H9 (cell line): ENCODE measurements at regions not wholly inside any gene's neighbourhood (a gene's known extent, or its start where the extent isn't known, plus 50 kb on each side); places are given as distances from the start of the nearest gene placed in this dataset.
A peak's percentile ranks its signal among the peaks of the same experiment; 100 is the strongest.

Experiments
- DNase-seq: peaks from one replicate; pipeline ENCODE4 v3.0.0-alpha.2; 2017
- H2AFZ ChIP-seq: one replicate; pipeline ENCODE4 v1.6.1; 2013; ENCODE audit warnings: mild to moderate bottlenecking, low read length, control low read depth, moderate library complexity
- H2AK5ac ChIP-seq: 2 replicates; pipeline ENCODE4 v1.6.1; 2013; ENCODE audit warnings: low read length, control low read depth, mixed read lengths; ENCODE audit not compliant: insufficient read length
- H2BK120ac ChIP-seq: one replicate; pipeline ENCODE4 v1.6.1; 2013; ENCODE audit warnings: low read depth, mild to moderate bottlenecking, low read length, control low read depth, inconsistent platforms; ENCODE audit not compliant: poor library complexity, severe bottlenecking
- H2BK12ac ChIP-seq: 2 replicates; pipeline ENCODE4 v1.6.1; 2013; ENCODE audit warnings: low read length, control low read depth, mixed read lengths, low read depth; ENCODE audit not compliant: insufficient read length
- H2BK15ac ChIP-seq: 2 replicates; pipeline ENCODE4 v1.6.1; 2013; ENCODE audit warnings: low read depth, low read length, control low read depth
- H2BK20ac ChIP-seq: one replicate; pipeline ENCODE4 v1.6.1; 2013; ENCODE audit warnings: low read depth, mild to moderate bottlenecking, low read length, control low read depth, inconsistent platforms; ENCODE audit not compliant: poor library complexity, severe bottlenecking
- H2BK5ac ChIP-seq: 2 replicates; pipeline ENCODE4 v1.6.1; 2013; ENCODE audit warnings: low read length, control low read depth, mixed read lengths; ENCODE audit not compliant: insufficient read length
- H3K14ac ChIP-seq: 2 replicates; pipeline ENCODE4 v1.6.1; 2013; ENCODE audit warnings: low read length, control low read depth; ENCODE audit not compliant: insufficient read depth
- H3K18ac ChIP-seq: 2 replicates; pipeline ENCODE4 v1.6.1; 2013; ENCODE audit warnings: low read depth, mild to moderate bottlenecking, mixed read lengths, low read length, control low read depth; ENCODE audit not compliant: insufficient read length
- H3K23ac ChIP-seq: 2 replicates; pipeline ENCODE4 v1.6.1; 2013; ENCODE audit warnings: low read length, control low read depth, mixed read lengths, low read depth; ENCODE audit not compliant: insufficient read length
- H3K23me2 ChIP-seq: 2 replicates; pipeline ENCODE4 v1.6.1; 2013; ENCODE audit warnings: low read depth, mild to moderate bottlenecking, mixed read lengths, low read length, control low read depth; ENCODE audit not compliant: insufficient read length, poor library complexity, severe bottlenecking
- H3K27ac ChIP-seq: 2 replicates; pipeline ENCODE4 v1.5.1; 2013; ENCODE audit warnings: low read length, control low read depth, mixed read lengths, low read depth; ENCODE audit not compliant: insufficient read length
- H3K27me3 ChIP-seq: 2 replicates; pipeline ENCODE4 v1.6.1; 2013; ENCODE audit warnings: low read length, control low read depth, inconsistent platforms; ENCODE audit not compliant: insufficient read depth
- H3K4ac ChIP-seq: 2 replicates; pipeline ENCODE4 v1.6.1; 2013; ENCODE audit warnings: low read depth, mild to moderate bottlenecking, control low read depth, inconsistent platforms, low read length, moderate library complexity
- H3K4me1 ChIP-seq: 2 replicates; pipeline ENCODE4 v1.6.1; 2013; ENCODE audit warnings: low read length, control low read depth, inconsistent platforms; ENCODE audit not compliant: insufficient read depth
- H3K4me2 ChIP-seq: 2 replicates; pipeline ENCODE4 v1.6.1; 2013; ENCODE audit warnings: low read length, control low read depth, mixed read lengths; ENCODE audit not compliant: insufficient read length, insufficient read depth
- H3K56ac ChIP-seq: 2 replicates; pipeline ENCODE4 v1.6.1; 2013; ENCODE audit warnings: low read depth, mild to moderate bottlenecking, mixed read lengths, low read length, control low read depth; ENCODE audit not compliant: insufficient read length
- H3K79me1 ChIP-seq: 2 replicates; pipeline ENCODE4 v1.6.1; 2013; ENCODE audit warnings: low read depth, mild to moderate bottlenecking, moderate library complexity, low read length, control low read depth, inconsistent platforms; ENCODE audit not compliant: insufficient read depth, poor library complexity, severe bottlenecking
- H3K79me2 ChIP-seq: 2 replicates; pipeline ENCODE4 v1.6.1; 2013; ENCODE audit warnings: low read length, control low read depth, inconsistent platforms; ENCODE audit not compliant: insufficient read depth
- H3K9ac ChIP-seq: 2 replicates; pipeline ENCODE4 v1.6.1; 2013; ENCODE audit warnings: low read length, control low read depth, mixed read lengths; ENCODE audit not compliant: insufficient read length; ENCODE audit errors: extremely low read depth
- H3K9me3 ChIP-seq: one replicate; pipeline ENCODE4 v1.6.1; 2013; ENCODE audit warnings: low read depth, low read length, inconsistent platforms; ENCODE audit not compliant: control insufficient read depth
- H3T11ph ChIP-seq: one replicate; pipeline ENCODE4 v1.6.1; 2013; ENCODE audit warnings: mild to moderate bottlenecking, low read length, control low read depth, inconsistent platforms
- H4K20me1 ChIP-seq: one replicate; pipeline ENCODE4 v1.6.1; 2013; ENCODE audit not compliant: control insufficient read depth, insufficient read length, insufficient read depth
- H4K5ac ChIP-seq: 2 replicates; pipeline ENCODE4 v1.6.1; 2013; ENCODE audit warnings: low read depth, mild to moderate bottlenecking, mixed read lengths, low read length, control low read depth; ENCODE audit not compliant: insufficient read length
- H4K8ac ChIP-seq: replicated peaks from 2 replicates; pipeline ENCODE4 v1.6.1; 2013; ENCODE audit warnings: low read length, control low read depth, mixed read lengths, low read depth; ENCODE audit not compliant: insufficient read length
- H4K91ac ChIP-seq: 2 replicates; pipeline ENCODE4 v1.6.1; 2013; ENCODE audit warnings: low read depth, mild to moderate bottlenecking, moderate library complexity, mixed read lengths, low read length, control low read depth; ENCODE audit not compliant: insufficient read length
- H3K27ac Mint-ChIP-seq, 3 experiments: 2 replicates in 2 of 3; 3 replicates in 1 of 3; pipeline ENCODE4 v1.8.0; 2020 to 2021; ENCODE audit warnings: mixed read lengths in 3 of 3, mild to moderate bottlenecking in 1 of 3, moderate library complexity in 1 of 3
- H3K27me3 Mint-ChIP-seq: 2 replicates; pipeline ENCODE4 v1.8.0; 2021; ENCODE audit warnings: low read depth, mild to moderate bottlenecking, moderate library complexity, mixed read lengths
- H3K36me3 Mint-ChIP-seq, 3 experiments: 2 replicates in 2 of 3; 3 replicates in 1 of 3; pipeline ENCODE4 v1.8.0; 2020 to 2021; ENCODE audit warnings: low read depth in 3 of 3, mixed read lengths in 3 of 3; ENCODE audit not compliant: insufficient read depth in 1 of 3
- H3K4me1 Mint-ChIP-seq, 2 experiments: 2 replicates each; pipeline ENCODE4 v1.8.0; 2020; ENCODE audit warnings: mixed read lengths in 2 of 2
- H3K4me3 Mint-ChIP-seq, 2 experiments: 2 replicates in 1 of 2; 3 replicates in 1 of 2; pipeline ENCODE4 v1.8.0; 2020 to 2021; ENCODE audit warnings: mild to moderate bottlenecking in 2 of 2, mixed read lengths in 2 of 2, moderate library complexity in 1 of 2
- H3K9me3 Mint-ChIP-seq, 2 experiments: 2 replicates in 1 of 2; 3 replicates in 1 of 2; pipeline ENCODE4 v1.8.0; 2020; ENCODE audit warnings: mild to moderate bottlenecking in 2 of 2, mixed read lengths in 2 of 2, moderate library complexity in 1 of 2
- WGBS: extraction: QIAGEN DNeasy Blood & Tissue Kit; methylation state at CpG from one replicate; pipeline ENCODE4 v1.1.7; 2013; ENCODE audit warnings: missing lambda C conversion rate, low lambda C conversion rate, mixed read lengths; ENCODE audit not compliant: insufficient read length; ENCODE audit errors: extremely low coverage; 5-methylcytosine and 5-hydroxymethylcytosine counted together
- TF ChIP-seq, protein P1 (sequence below): fragments of 200-600 bp; sonication (generic); conservative IDR thresholded peaks from 3 replicates; pipeline ENCODE4 v1.8.0; 2021; ENCODE audit warnings: antibody characterized with exemption, mild to moderate bottlenecking

- Histone ChIP-seq H3K14ac (no peak overlapping the region), H3K79me1 (no peaks in the 10 kb centered on the region), H2BK5ac (no peak overlapping the region), H2BK12ac (no peak overlapping the region), H4K20me1 (no peaks in the 10 kb centered on the region), H3K23me2 (no peaks in the 10 kb centered on the region), H3K27ac (no peak overlapping the region), H3K18ac (no peak overlapping the region), H3K79me2 (no peaks in the 10 kb centered on the region), H2BK20ac (no peak overlapping the region), H4K8ac (no peak overlapping the region), H3K9me3 (no peaks in the 10 kb centered on the region), H3K4ac (no peak overlapping the region), H2BK120ac (no peak overlapping the region), H4K5ac (no peak overlapping the region), H2AK5ac (no peak overlapping the region), H2BK15ac (no peak overlapping the region), H3K56ac (no peak overlapping the region), H3K23ac (no peak overlapping the region), H3K4me1 (no peaks in the 10 kb centered on the region), H3T11ph (no peak overlapping the region), H2AFZ (no peak overlapping the region), H3K4me2 (no peak overlapping the region), H3K27me3 (no peaks in the 10 kb centered on the region), H4K91ac (no peak overlapping the region), H3K9ac (no peak overlapping the region)
- H3K4me3 Mint-ChIP-seq: no peak overlapping the region
- no peaks in the 10 kb centered on the region; the same call in none of the 2 replicates for H3K27me3 Mint-ChIP-seq
- TF ChIP-seq, protein P1, sequence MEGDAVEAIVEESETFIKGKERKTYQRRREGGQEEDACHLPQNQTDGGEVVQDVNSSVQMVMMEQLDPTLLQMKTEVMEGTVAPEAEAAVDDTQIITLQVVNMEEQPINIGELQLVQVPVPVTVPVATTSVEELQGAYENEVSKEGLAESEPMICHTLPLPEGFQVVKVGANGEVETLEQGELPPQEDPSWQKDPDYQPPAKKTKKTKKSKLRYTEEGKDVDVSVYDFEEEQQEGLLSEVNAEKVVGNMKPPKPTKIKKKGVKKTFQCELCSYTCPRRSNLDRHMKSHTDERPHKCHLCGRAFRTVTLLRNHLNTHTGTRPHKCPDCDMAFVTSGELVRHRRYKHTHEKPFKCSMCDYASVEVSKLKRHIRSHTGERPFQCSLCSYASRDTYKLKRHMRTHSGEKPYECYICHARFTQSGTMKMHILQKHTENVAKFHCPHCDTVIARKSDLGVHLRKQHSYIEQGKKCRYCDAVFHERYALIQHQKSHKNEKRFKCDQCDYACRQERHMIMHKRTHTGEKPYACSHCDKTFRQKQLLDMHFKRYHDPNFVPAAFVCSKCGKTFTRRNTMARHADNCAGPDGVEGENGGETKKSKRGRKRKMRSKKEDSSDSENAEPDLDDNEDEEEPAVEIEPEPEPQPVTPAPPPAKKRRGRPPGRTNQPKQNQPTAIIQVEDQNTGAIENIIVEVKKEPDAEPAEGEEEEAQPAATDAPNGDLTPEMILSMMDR: peak; percentile 41; the same call in 2 of the 3 replicates
- H3K27ac Mint-ChIP-seq: no peak overlapping the region
- no peaks in the 10 kb centered on the region for H3K9me3 Mint-ChIP-seq
- H3K4me1 Mint-ChIP-seq: peaks cover 4 to 7% of the 10 kb centered on the region in 2 experiments
- DNase-seq: no peak
- no peaks in the 10 kb centered on the region for H3K36me3 Mint-ChIP-seq
- WGBS: no CpG with 5 or more reads among the region's 1 CpG
Observed at GRCh38 chr1:177431123-177431522, 260.4 kb downstream of the BRINP2 start.
